ENCODE measurements at regions not wholly inside any gene's neighbourhood (a gene's known extent, or its start where the extent isn't known, plus 50 kb on each side); places are given as distances from the start of the nearest gene placed in this dataset.

GRCh38 chr11:26134481-26135355 is 197.2 kb upstream of the ANO3 start:
- H3K9me3 ChIP-seq = no peaks in the 10 kb centered on the region
- H3K27ac ChIP-seq = no peak overlapping the region

GRCh38 chr11:26137651-26138050 is 194.3 kb upstream of the ANO3 start:
- Histone ChIP-seq H3K9ac (no peak overlapping the region), H3K4me2 (no peak overlapping the region), H3K27ac (no peak overlapping the region), H3K4me1 (no peaks in the 10 kb centered on the region), H3K36me3 (no peaks in the 10 kb centered on the region), H3K4me3 (no peak overlapping the region), H4K20me1 (no peaks in the 10 kb centered on the region), H3K27me3 (no peaks in the 10 kb centered on the region), H3K9me3 (no peaks in the 10 kb centered on the region)
- no peak for TF ChIP-seq Cebpa-rat (IDR thresholded peaks at IDR 0.05)

More at GRCh38 chr11:26134481-26135355, 197.2 kb upstream of the ANO3 start:
- Histone ChIP-seq H3K9ac (no peak overlapping the region), H3K4me2 (no peak overlapping the region), H3K27me3 (no peaks in the 10 kb centered on the region), H3K36me3 (no peaks in the 10 kb centered on the region), H4K20me1 (no peaks in the 10 kb centered on the region), H3K4me1 (no peaks in the 10 kb centered on the region), H3K4me3 (no peak overlapping the region)
- TF ChIP-seq Cebpa-rat (IDR thresholded peaks at IDR 0.05) = no peak

DNA sequence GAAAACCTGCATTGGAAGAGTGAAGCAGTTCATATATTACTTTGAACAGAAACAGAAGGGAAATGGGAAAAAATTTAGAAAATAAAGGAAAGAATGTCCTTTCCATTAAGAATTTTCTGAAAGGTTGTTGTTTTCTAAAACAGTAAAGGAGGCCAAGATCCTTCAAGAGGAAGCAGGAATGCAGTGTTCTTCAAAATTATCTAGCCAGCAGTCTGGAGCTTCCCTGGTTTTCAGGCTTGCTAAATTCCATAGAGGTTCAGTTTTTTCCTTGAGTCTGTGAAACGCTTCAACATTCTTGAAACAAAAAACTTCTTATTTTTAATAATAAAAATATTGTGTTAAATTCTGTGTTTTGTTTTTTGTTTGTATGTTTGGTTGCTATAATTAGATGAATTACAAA is 189.0 kb upstream of the ANO3 start:
- no peak overlapping the region for H3K9ac ChIP-seq
- no peak for TF ChIP-seq Cebpa-rat (IDR thresholded peaks at IDR 0.05)
- H3K4me2 ChIP-seq = no peak overlapping the region
- no peaks in the 10 kb centered on the region for H3K4me1 ChIP-seq
- H4K20me1 ChIP-seq = no peaks in the 10 kb centered on the region
- H3K27me3 ChIP-seq = no peaks in the 10 kb centered on the region
- no peaks in the 10 kb centered on the region for H3K9me3 ChIP-seq
- H3K27ac ChIP-seq = no peak overlapping the region
- no peaks in the 10 kb centered on the region for H3K36me3 ChIP-seq
- H3K4me3 ChIP-seq = no peak overlapping the region

DNA sequence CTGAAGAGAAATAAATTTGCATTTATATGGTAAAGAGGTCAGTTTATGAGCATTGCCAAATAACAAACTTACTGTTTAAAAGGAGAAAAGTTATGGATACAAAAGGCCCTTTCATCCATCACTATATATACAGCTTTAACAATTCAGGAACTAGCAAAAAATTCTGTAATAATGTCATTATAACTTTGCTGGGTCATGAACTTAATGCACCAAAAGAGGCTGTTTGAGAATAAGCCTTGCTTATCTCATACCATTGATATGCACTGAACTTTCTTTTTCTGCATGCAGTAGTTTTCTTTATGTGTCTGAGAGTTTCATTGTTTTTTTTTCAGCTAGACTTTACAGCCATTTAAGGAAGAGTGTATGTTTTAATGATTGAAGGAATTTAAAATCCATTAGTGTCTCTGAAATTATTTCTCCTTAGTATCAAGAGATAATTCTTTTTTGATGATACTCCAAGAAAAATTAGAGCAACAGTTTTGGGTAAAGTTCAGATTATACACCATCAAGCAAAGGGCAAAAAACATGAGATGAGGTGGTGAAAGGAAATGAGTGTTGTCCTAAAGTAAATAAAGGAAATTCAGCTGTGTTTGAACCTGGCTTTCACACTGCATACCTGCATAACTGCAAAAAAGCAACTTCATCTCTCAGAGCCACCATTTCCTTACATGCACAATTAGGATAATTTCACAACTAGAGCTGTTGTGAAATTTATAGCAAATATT is 188.2 kb upstream of the ANO3 start:
- Histone ChIP-seq H3K9ac (no peak overlapping the region), H3K9me3 (no peaks in the 10 kb centered on the region), H3K27ac (no peak overlapping the region), H3K36me3 (no peaks in the 10 kb centered on the region), H3K4me1 (no peaks in the 10 kb centered on the region), H4K20me1 (no peaks in the 10 kb centered on the region), H3K4me2 (no peak overlapping the region), H3K4me3 (no peak overlapping the region), H3K27me3 (no peaks in the 10 kb centered on the region)
- TF ChIP-seq Cebpa-rat (IDR thresholded peaks at IDR 0.05) = no peak

DNA sequence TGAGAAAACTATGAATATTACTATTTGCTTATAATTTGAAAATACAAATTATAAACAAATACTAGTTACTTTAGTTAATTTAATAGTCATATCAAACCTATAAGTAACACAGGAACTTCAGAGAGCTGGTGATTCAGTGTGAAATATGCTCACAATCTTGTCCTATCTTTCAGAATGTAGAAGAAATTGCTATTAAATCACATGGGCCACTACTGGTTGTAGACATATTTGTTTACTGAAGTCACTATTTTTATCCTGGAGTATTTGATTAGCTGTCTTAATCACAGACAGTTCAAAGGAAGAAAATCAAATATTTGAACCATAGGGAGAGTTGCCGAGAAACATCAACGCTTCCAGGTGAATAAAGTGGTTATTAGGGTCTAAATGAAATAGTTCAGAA is 187.6 kb upstream of the ANO3 start:
- TF ChIP-seq Cebpa-rat (IDR thresholded peaks at IDR 0.05) = no peak
- Histone ChIP-seq H3K27me3 (no peaks in the 10 kb centered on the region), H3K27ac (no peak overlapping the region), H3K9ac (no peak overlapping the region), H3K36me3 (no peaks in the 10 kb centered on the region), H3K4me3 (no peak overlapping the region), H3K9me3 (no peaks in the 10 kb centered on the region), H3K4me2 (no peak overlapping the region), H4K20me1 (no peaks in the 10 kb centered on the region), H3K4me1 (no peaks in the 10 kb centered on the region)

GRCh38 chr11:26144911-26145310 is 187.0 kb upstream of the ANO3 start:
- Histone ChIP-seq H3K9me3 (no peaks in the 10 kb centered on the region), H3K4me2 (no peak overlapping the region), H3K4me3 (no peak overlapping the region), H3K27me3 (no peaks in the 10 kb centered on the region), H3K9ac (no peak overlapping the region), H4K20me1 (no peaks in the 10 kb centered on the region), H3K36me3 (no peaks in the 10 kb centered on the region), H3K4me1 (no peaks in the 10 kb centered on the region), H3K27ac (no peak overlapping the region)
- TF ChIP-seq Cebpa-rat (IDR thresholded peaks at IDR 0.05) = no peak

GRCh38 chr11:26149585-26149984 is 182.3 kb upstream of the ANO3 start:
- no peak for TF ChIP-seq Cebpa-rat (IDR thresholded peaks at IDR 0.05)
- no peak overlapping the region for H3K4me2 ChIP-seq
- H4K20me1 ChIP-seq = no peaks in the 10 kb centered on the region
- no peak overlapping the region for H3K9ac ChIP-seq
- no peak overlapping the region for H3K27ac ChIP-seq
- H3K4me3 ChIP-seq = no peak overlapping the region
- H3K4me1 ChIP-seq = no peaks in the 10 kb centered on the region
- no peaks in the 10 kb centered on the region for H3K27me3 ChIP-seq
- no peaks in the 10 kb centered on the region for H3K36me3 ChIP-seq
- H3K9me3 ChIP-seq = no peaks in the 10 kb centered on the region

- Histone ChIP-seq H3K36me3 (no peaks in the 10 kb centered on the region), H3K27me3 (no peaks in the 10 kb centered on the region), H3K4me2 (no peak overlapping the region), H4K20me1 (no peaks in the 10 kb centered on the region), H3K4me1 (no peaks in the 10 kb centered on the region), H3K9me3 (no peaks in the 10 kb centered on the region), H3K4me3 (no peak overlapping the region), H3K27ac (no peak overlapping the region), H3K9ac (no peak overlapping the region)
- no peak for TF ChIP-seq Cebpa-rat (IDR thresholded peaks at IDR 0.05)
These were observed 181.9 kb upstream of the ANO3 start for GRCh38 chr11:26150031-26150430.

- Histone ChIP-seq H3K27ac (no peak overlapping the region), H4K20me1 (no peaks in the 10 kb centered on the region), H3K4me3 (no peak overlapping the region), H3K9me3 (no peaks in the 10 kb centered on the region), H3K36me3 (no peaks in the 10 kb centered on the region), H3K27me3 (no peaks in the 10 kb centered on the region), H3K9ac (no peak overlapping the region), H3K4me2 (no peak overlapping the region), H3K4me1 (no peaks in the 10 kb centered on the region)
- no peak for TF ChIP-seq Cebpa-rat (IDR thresholded peaks at IDR 0.05)
These were observed 173.7 kb upstream of the ANO3 start for GRCh38 chr11:26158251-26158650.

GRCh38 chr11:26162291-26162690 is 169.6 kb upstream of the ANO3 start:
- Histone ChIP-seq H3K27me3 (no peaks in the 10 kb centered on the region), H3K9me3 (no peaks in the 10 kb centered on the region), H3K27ac (no peak overlapping the region), H4K20me1 (no peaks in the 10 kb centered on the region), H3K4me3 (no peak overlapping the region), H3K4me1 (no peaks in the 10 kb centered on the region), H3K36me3 (no peaks in the 10 kb centered on the region), H3K9ac (no peak overlapping the region), H3K4me2 (no peak overlapping the region)
- TF ChIP-seq Cebpa-rat (IDR thresholded peaks at IDR 0.05) = no peak
